ENCODE measurements at regions not wholly inside any gene's neighbourhood (a gene's known extent, or its start where the extent isn't known, plus 50 kb on each side); places are given as distances from the start of the nearest gene placed in this dataset.

DNA sequence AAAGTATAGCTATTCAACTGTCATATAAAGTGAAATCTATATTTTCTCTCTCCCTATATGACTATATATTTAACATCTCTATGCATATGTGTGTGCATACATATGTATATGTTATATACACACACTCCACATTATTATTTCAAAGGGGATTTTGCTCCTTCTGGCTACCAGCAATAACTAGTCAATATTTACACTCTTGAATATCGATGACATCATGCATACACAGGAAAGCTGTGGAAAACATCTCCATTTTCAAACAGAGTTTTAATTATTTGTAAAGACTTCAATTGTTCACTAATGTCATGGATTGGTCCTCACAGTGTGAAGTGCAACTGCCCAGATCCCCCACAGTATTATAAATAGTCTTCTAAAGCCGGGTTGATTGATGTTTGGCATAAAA lies 195.9 kb upstream of the TCF4 start:
- Histone ChIP-seq H2BK15ac (ENCODE audit: low read length) (no peak overlapping the region), H3K4me1 (replicated peaks in 1 of 4; ENCODE audit: control insufficient read depth in 3 of 4, insufficient read depth in 4 of 4, low read length in 3 of 4) (peaks cover 0 to 15% (median 7%) of the 10 kb centered on the region in 4 experiments; a peak in 6 of 7 replicates), H3K4me2 (ENCODE audit: insufficient read depth in 1 of 2, low read depth in 2 of 2, low read length in 2 of 2) (no peak overlapping the region), H2AFZ (ENCODE audit: low read length) (no peak overlapping the region), H3K4ac (replicated peaks; ENCODE audit: insufficient read length, low read depth, low read length) (no peak overlapping the region), H3K36me3 (ENCODE audit: control insufficient read depth in 2 of 4, insufficient read depth in 4 of 4, low read length in 3 of 4) (no peaks in the 10 kb centered on the region; a peak in 1 of 8 replicates), H3K14ac (ENCODE audit: insufficient read length) (no peak overlapping the region), H3K23me2 (ENCODE audit: low read depth, low read length) (peaks cover 6% of the 10 kb centered on the region), H4K8ac (ENCODE audit: extremely low read depth, insufficient read depth, low read length) (no peak overlapping the region), H3K9ac (replicated peaks in 1 of 4; ENCODE audit: extremely low read depth in 1 of 4, low read depth in 3 of 4, low read length in 3 of 4) (no peak overlapping the region), H3K27me3 (replicated peaks in 1 of 4; ENCODE audit: control insufficient read depth in 3 of 4, extremely low read depth in 1 of 4, insufficient read depth in 3 of 4, low read length in 3 of 4) (peaks cover 0 to 7% (median 2%) of the 10 kb centered on the region in 4 experiments; a peak in 3 of 7 replicates), H2BK20ac (ENCODE audit: low read length) (no peak overlapping the region), H4K5ac (ENCODE audit: insufficient read length, low read depth, low read length) (no peak overlapping the region), H3K79me2 (ENCODE audit: control insufficient read depth in 1 of 2, insufficient read depth in 2 of 2, low read length in 2 of 2) (no peaks in the 10 kb centered on the region), H2BK120ac (replicated peaks; ENCODE audit: low read depth, low read length) (no peak overlapping the region), H2AK5ac (ENCODE audit: low read depth, low read length) (no peak overlapping the region), H4K91ac (replicated peaks; ENCODE audit: insufficient read length, low read length) (no peak overlapping the region), H3K18ac (ENCODE audit: extremely low read depth, low read length) (no peak overlapping the region), H2BK5ac (ENCODE audit: low read depth, low read length) (no peak overlapping the region), H3K27ac (ENCODE audit: low read depth, low read length) (no peak overlapping the region), H3K4me3 (ENCODE audit: extremely low read depth in 1 of 4, insufficient read depth in 2 of 4, low read depth in 3 of 4, low read length in 4 of 4) (no peak overlapping the region), H4K20me1 (replicated peaks in 1 of 2; ENCODE audit: control insufficient read depth in 1 of 2, insufficient read depth in 2 of 2, low read length in 2 of 2) (no peaks in the 10 kb centered on the region), H3K23ac (ENCODE audit: insufficient read length) (no peak overlapping the region), H3K9me3 (ENCODE audit: insufficient read depth in 2 of 2, low read depth in 1 of 2, low read length in 1 of 2) (no peaks in the 10 kb centered on the region), H2BK12ac (ENCODE audit: low read depth, low read length) (no peak overlapping the region), H3K79me1 (ENCODE audit: low read depth, low read length) (no peaks in the 10 kb centered on the region), H3K56ac (replicated peaks; ENCODE audit: insufficient read length, low read depth, low read length) (no peak overlapping the region)
- POLR2A ChIA-PET (ENCODE audit: partially characterized antibody) = no interaction called here
- no peak for TF ChIP-seq SP1 (IDR thresholded peaks at IDR 0.05; ENCODE audit: low read depth, low read length)
- TF ChIP-seq EP300 (IDR thresholded peaks at IDR 0.05; ENCODE audit: borderline replicate concordance in 1 of 2, low read depth in 2 of 2, low read length in 2 of 2) = no peak
- no peak for TF ChIP-seq CBX8 (IDR thresholded peaks at IDR 0.05; ENCODE audit: borderline replicate concordance, low read depth, low read length)
- CTCF ChIA-PET (ENCODE audit: partially characterized antibody) = interaction anchor here (0.6 to 2.6 kb wide), 8 partner anchors 77 to 560 kb away, joined by 3 to 8 read pairs (median 4); no protein-coding TSS in a partner anchor
- FAIRE-seq (no peak), DNase-seq (ENCODE audit: low read depth in 1 of 2, low spot score in 2 of 2) (no peak)
- 86% methylated on average over 2 of the region's 2 CpGs; no CpG with 5 or more reads in 1 of the 2 experiments for WGBS, 2 experiments (ENCODE audit: extremely low coverage in 1 of 2, insufficient coverage in 1 of 2, insufficient read length in 1 of 2, insufficient replicate concordance in 2 of 2, low coverage in 1 of 2, low lambda C conversion rate in 2 of 2, missing lambda C conversion rate in 1 of 2)

Measured in H1 (cell line).